HepG2 (cell line): ENCODE measurements at regions not wholly inside any gene's neighbourhood (a gene's known extent, or its start where the extent isn't known, plus 50 kb on each side); places are given as distances from the start of the nearest gene placed in this dataset.

ENCODE experiments used
- ATAC-seq: fragments of 200-7000 bp; cut with Tn5 transposase; 3 replicates; pipeline ENCODE4 v1.9.1; 2020; ENCODE audit warnings: mild to moderate bottlenecking, moderate library complexity
- BruUV-seq: library from RNA; stranded (reverse); fragments of 400-500 nt; replicated peaks from 2 replicates; lab custom pipeline; 2021; lab: Mats Ljungman, UMichigan
- CTCF ChIA-PET: fragments of 300-600 bp; formaldehyde crosslinking; extraction: SDS; loops from one replicate; lab custom pipeline; 2021; ENCODE audit warnings: low total read pairs, inconsistent platforms, low intra/inter-chr PET ratio; lab: Yijun Ruan, JAX
- POLR2A ChIA-PET: fragments of 350-600 bp; sonication (Branson Sonifier 250); formaldehyde crosslinking; loops from one replicate; lab custom pipeline; 2020; ENCODE audit warnings: antibody characterized with exemption, inconsistent platforms; lab: Yijun Ruan, JAX
- DNase-seq: peaks from one replicate; pipeline ENCODE4 v3.0.0-alpha.2; 2015; ENCODE audit warnings: low spot score
- FAIRE-seq: peaks from 3 replicates; lab custom pipeline; 2011; peaks lifted over from hg19 to GRCh38; lab: Jason Lieb, UNC
- H2AFZ ChIP-seq: one replicate; pipeline ENCODE4 v1.6.1; 2011; ENCODE audit warnings: low read length, inconsistent platforms
- H3K27ac ChIP-seq: fragments of 300-600 bp; 3 replicates; pipeline ENCODE4 v1.8.0; 2011; ENCODE audit warnings: mixed run types, mild to moderate bottlenecking, mixed read lengths, low read length, inconsistent platforms; ENCODE audit not compliant: insufficient read depth; ENCODE audit errors: extremely low read length
- H3K27me3 ChIP-seq, 2 experiments: fragments of 200-600 bp in 1 of 2; 2 replicates in 1 of 2; 3 replicates in 1 of 2; pipeline versions ENCODE4 v1.6.0 to v1.8.0; 2011; ENCODE audit warnings: low read length in 2 of 2, mild to moderate bottlenecking in 2 of 2, moderate library complexity in 2 of 2, inconsistent platforms in 1 of 2; ENCODE audit not compliant: insufficient read depth in 2 of 2, control insufficient read depth in 1 of 2
- H3K36me3 ChIP-seq, 2 experiments: fragments of 200-600 bp in 1 of 2; replicated peaks in 1 of 2; 2 replicates in 1 of 2; 3 replicates in 1 of 2; pipeline versions ENCODE4 v1.5.1 to v1.8.0; 2011; ENCODE audit warnings: low read length in 2 of 2, inconsistent platforms in 1 of 2; ENCODE audit not compliant: insufficient read depth in 2 of 2, control insufficient read depth in 1 of 2
- H3K4me1 ChIP-seq: 2 replicates; pipeline ENCODE4 v1.5.1; 2012; ENCODE audit warnings: low read length, inconsistent platforms; ENCODE audit not compliant: insufficient read depth
- H3K4me2 ChIP-seq: 2 replicates; pipeline ENCODE4 v1.6.0; 2011; ENCODE audit warnings: low read depth, low read length, inconsistent platforms
- H3K4me3 ChIP-seq, 3 experiments: fragments of 200-600 bp in 1 of 3; sonication (generic), shearing (Covaris generic) in 1 of 3; replicated peaks in 1 of 3; 2 replicates each; pipeline ENCODE4 v1.5.1; 2011 to 2016; ENCODE audit warnings: low read length in 3 of 3, inconsistent platforms in 2 of 3, low read depth in 2 of 3, mild to moderate bottlenecking in 2 of 3, control low read depth in 1 of 3, mixed read lengths in 1 of 3; ENCODE audit not compliant: insufficient read depth in 1 of 3
- H3K79me2 ChIP-seq: one replicate; pipeline ENCODE4 v1.6.1; 2011; ENCODE audit warnings: low read length, inconsistent platforms; ENCODE audit not compliant: insufficient read depth
- H3K9ac ChIP-seq: 2 replicates; pipeline ENCODE4 v1.6.0; 2011; ENCODE audit warnings: mild to moderate bottlenecking, low read depth, low read length, inconsistent platforms; ENCODE audit not compliant: insufficient read depth
- H3K9me3 ChIP-seq: 2 replicates; pipeline ENCODE4 v1.5.1; 2012; ENCODE audit warnings: mild to moderate bottlenecking, low read length
- H4K20me1 ChIP-seq: 2 replicates; pipeline ENCODE4 v1.6.0; 2011; ENCODE audit warnings: inconsistent platforms, mild to moderate bottlenecking, low read length, moderate library complexity; ENCODE audit not compliant: insufficient read depth
- ADNP ChIP-seq: sonication (generic); formaldehyde crosslinking; IDR thresholded peaks from 2 replicates; pipeline ENCODE4 v1.4.0; 2020; ENCODE audit warnings: missing genetic modification reagents
- BATF2 ChIP-seq: sonication (generic); formaldehyde crosslinking; IDR thresholded peaks from 2 replicates; pipeline ENCODE4 v1.8.0; 2022; ENCODE audit warnings: mild to moderate bottlenecking, missing genetic modification reagents, moderate library complexity
- DNMT3B ChIP-seq: conservative IDR thresholded peaks from 2 replicates; pipeline ENCODE4 v1.6.1; 2016; ENCODE audit warnings: missing biosample characterization, control low read depth
- EZH2 ChIP-seq: conservative IDR thresholded peaks from 2 replicates; pipeline ENCODE4 v1.6.1; 2012; ENCODE audit warnings: mild to moderate bottlenecking, low read depth, low read length, moderate library complexity
- HOXA3 ChIP-seq: sonication (generic); formaldehyde crosslinking; IDR thresholded peaks from 2 replicates; pipeline ENCODE4 v1.5.0; 2020; ENCODE audit warnings: missing genetic modification reagents
- JDP2 ChIP-seq: sonication (generic); formaldehyde crosslinking; IDR thresholded peaks from 2 replicates; pipeline ENCODE4 v1.8.1; 2022; ENCODE audit warnings: missing genetic modification reagents, borderline replicate concordance
- JUND ChIP-seq: sonication (generic); formaldehyde crosslinking; IDR thresholded peaks from 2 replicates; pipeline ENCODE4 v1.8.0; 2022; ENCODE audit warnings: mild to moderate bottlenecking, missing genetic modification reagents
- KLF12 ChIP-seq: sonication (generic); formaldehyde crosslinking; IDR thresholded peaks from 2 replicates; pipeline ENCODE4 v1.4.0; 2020; ENCODE audit warnings: missing genetic modification reagents, borderline replicate concordance
- KMT2B ChIP-seq: IDR thresholded peaks from 2 replicates; pipeline ENCODE4 v1.6.1; 2016; ENCODE audit warnings: missing genetic modification reagents, missing compliant biosample characterization
- MAFG ChIP-seq: sonication (generic); formaldehyde crosslinking; IDR thresholded peaks from 2 replicates; pipeline ENCODE4 v1.5.1; 2020; ENCODE audit warnings: mild to moderate bottlenecking, missing genetic modification reagents
- NONO ChIP-seq, 2 experiments: fragments of 450-650 bp in 1 of 2; sonication (generic) in 1 of 2; formaldehyde crosslinking in 1 of 2; IDR thresholded peaks in 1 of 2; conservative IDR thresholded peaks in 1 of 2; 2 replicates each; pipeline versions ENCODE4 v1.6.1 to v1.8.0; 2017 to 2022; ENCODE audit warnings: mild to moderate bottlenecking in 1 of 2, missing genetic modification reagents in 1 of 2, moderate library complexity in 1 of 2
- PLRG1 ChIP-seq: fragments of 450-650 bp; conservative IDR thresholded peaks from 2 replicates; pipeline ENCODE4 v1.6.1; 2016
- ZFX ChIP-seq: sonication (generic); formaldehyde crosslinking; IDR thresholded peaks from 2 replicates; pipeline ENCODE4 v1.4.0; 2020; ENCODE audit warnings: mild to moderate bottlenecking, low read depth, missing genetic modification reagents, moderate library complexity
- ZIK1 ChIP-seq: sonication (generic); formaldehyde crosslinking; IDR thresholded peaks from 2 replicates; pipeline ENCODE4 v1.5.0; 2020; ENCODE audit warnings: mild to moderate bottlenecking, low read depth, missing genetic modification reagents, borderline replicate concordance
- ZNF83 ChIP-seq: sonication (generic); formaldehyde crosslinking; IDR thresholded peaks from 2 replicates; pipeline ENCODE4 v1.4.0; 2020; ENCODE audit warnings: missing genetic modification reagents, mild to moderate bottlenecking, borderline replicate concordance
- WGBS: methylation state at CpG from one replicate; pipeline ENCODE4 v1.1.6; 2017; ENCODE audit warnings: low lambda C conversion rate; 5-methylcytosine and 5-hydroxymethylcytosine counted together
- in situ Hi-C: cut with HindIII; loops from 2 replicates; pipeline ENCODE4 v1.10.0; 2017; ENCODE audit warnings: low pct_unique_long_range_greater_than_20kb; ENCODE audit not compliant: extremely low pct_ligation_motif_present
- intact Hi-C: fragments of 100-400 bp; cut with micrococcal nuclease; formaldehyde crosslinking; loops from one replicate; pipeline ENCODE4 v1.10.0; 2022; ENCODE audit not compliant: unreplicated experiment
- TF ChIP-seq, protein P1 (sequence below): sonication (generic); formaldehyde crosslinking; conservative IDR thresholded peaks from 2 replicates; pipeline ENCODE4 v1.4.0; 2020; ENCODE audit warnings: mild to moderate bottlenecking, missing genetic modification reagents, moderate library complexity

DNA sequence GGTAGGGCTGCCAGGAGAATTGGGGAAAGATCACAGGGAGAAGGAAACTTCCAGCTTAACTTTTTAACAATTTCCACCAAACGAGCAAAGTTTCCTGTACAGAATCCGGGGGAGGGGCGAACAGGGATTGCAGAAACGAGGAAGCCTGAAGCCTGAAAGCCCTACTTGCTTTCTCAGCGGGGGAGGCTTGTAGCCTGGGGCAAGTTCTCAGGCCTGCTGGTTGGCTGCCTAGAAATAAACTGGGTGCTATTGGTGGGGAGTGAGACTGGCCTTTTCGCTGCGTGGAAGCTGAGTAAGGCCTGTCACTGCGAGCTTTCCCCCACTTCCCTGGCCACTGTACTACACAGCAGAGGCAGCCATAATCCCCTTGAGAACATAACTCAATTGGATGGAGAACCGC is 110.8 kb upstream of the ATP8A1 start:
- ATAC-seq, result no peak
- no peaks in the 10 kb centered on the region for H3K4me1 ChIP-seq
- TF ChIP-seq HOXA3 (CRISPR knock-in tag) (no peak), JUND (CRISPR knock-in tag) (no peak)
- TF ChIP-seq, all 625 proteins: peak for 0
- Histone ChIP-seq H3K27me3 (no peaks in the 10 kb centered on the region), H2AFZ (no peak overlapping the region), H4K20me1 (no peaks in the 10 kb centered on the region), H3K9me3 (no peaks in the 10 kb centered on the region), H3K27ac (no peak overlapping the region), H3K79me2 (no peaks in the 10 kb centered on the region), H3K4me2 (no peak overlapping the region), H3K36me3 (no peaks in the 10 kb centered on the region), H3K4me3 (no peak overlapping the region), H3K9ac (no peak overlapping the region)
- in situ Hi-C loops, result loop anchor here (25.0 kb wide), 1 partner anchor 205 kb away; no protein-coding TSS in a partner anchor
- BruUV-seq, result no TSS peak
- DNase-seq, result no peak
- ChIA-PET POLR2A (no interaction called here), CTCF (no interaction called here)
- intact Hi-C loops, result loop anchor here (1.0 kb wide), 1 partner anchor 199 kb away; no protein-coding TSS in a partner anchor
- 36% methylated on average over 9 of the region's 9 CpGs for WGBS
- FAIRE-seq, result no peak

DNA sequence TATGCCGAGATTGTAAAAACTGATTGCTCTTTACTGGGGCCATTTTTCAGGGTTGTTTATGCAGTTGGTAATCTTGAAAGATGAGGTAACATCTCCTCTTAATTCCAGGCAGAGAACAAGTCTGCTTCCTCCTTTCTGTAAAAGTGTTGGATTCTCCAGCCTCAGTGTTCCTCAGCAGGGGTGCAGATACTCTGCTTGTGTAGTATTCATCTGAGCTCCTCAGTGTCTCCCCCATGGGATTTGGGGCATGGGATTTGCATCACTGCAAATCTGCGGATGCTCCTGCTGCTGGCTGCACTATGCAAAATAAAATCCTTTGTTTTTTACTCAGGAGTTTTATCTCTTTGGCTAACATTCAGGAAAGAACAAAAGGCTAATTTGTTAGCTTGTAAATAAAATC is 104.9 kb upstream of the ATP8A1 start:
- Histone ChIP-seq H3K4me1 (no peaks in the 10 kb centered on the region), H3K79me2 (no peaks in the 10 kb centered on the region), H3K27me3 (no peaks in the 10 kb centered on the region), H3K27ac (no peak overlapping the region), H3K9me3 (no peaks in the 10 kb centered on the region), H2AFZ (no peak overlapping the region), H3K36me3 (no peaks in the 10 kb centered on the region), H3K4me2 (no peak overlapping the region), H3K9ac (no peak overlapping the region), H3K4me3 (no peak overlapping the region), H4K20me1 (no peaks in the 10 kb centered on the region)
- intact Hi-C loops (no loop called here), in situ Hi-C loops (loop anchor here (25.0 kb wide), 1 partner anchor 200 kb away; no protein-coding TSS in a partner anchor)
- DNase-seq (no peak), FAIRE-seq (no peak), ATAC-seq (no peak)
- ChIA-PET CTCF (no interaction called here), POLR2A (no interaction called here)
- BruUV-seq, result no TSS peak
- WGBS, result 7% methylated on average over 2 of the region's 2 CpGs
- no peak for TF ChIP-seq ZIK1
- no peak for TF ChIP-seq MAFG (CRISPR knock-in tag)
- TF ChIP-seq, protein P1, sequence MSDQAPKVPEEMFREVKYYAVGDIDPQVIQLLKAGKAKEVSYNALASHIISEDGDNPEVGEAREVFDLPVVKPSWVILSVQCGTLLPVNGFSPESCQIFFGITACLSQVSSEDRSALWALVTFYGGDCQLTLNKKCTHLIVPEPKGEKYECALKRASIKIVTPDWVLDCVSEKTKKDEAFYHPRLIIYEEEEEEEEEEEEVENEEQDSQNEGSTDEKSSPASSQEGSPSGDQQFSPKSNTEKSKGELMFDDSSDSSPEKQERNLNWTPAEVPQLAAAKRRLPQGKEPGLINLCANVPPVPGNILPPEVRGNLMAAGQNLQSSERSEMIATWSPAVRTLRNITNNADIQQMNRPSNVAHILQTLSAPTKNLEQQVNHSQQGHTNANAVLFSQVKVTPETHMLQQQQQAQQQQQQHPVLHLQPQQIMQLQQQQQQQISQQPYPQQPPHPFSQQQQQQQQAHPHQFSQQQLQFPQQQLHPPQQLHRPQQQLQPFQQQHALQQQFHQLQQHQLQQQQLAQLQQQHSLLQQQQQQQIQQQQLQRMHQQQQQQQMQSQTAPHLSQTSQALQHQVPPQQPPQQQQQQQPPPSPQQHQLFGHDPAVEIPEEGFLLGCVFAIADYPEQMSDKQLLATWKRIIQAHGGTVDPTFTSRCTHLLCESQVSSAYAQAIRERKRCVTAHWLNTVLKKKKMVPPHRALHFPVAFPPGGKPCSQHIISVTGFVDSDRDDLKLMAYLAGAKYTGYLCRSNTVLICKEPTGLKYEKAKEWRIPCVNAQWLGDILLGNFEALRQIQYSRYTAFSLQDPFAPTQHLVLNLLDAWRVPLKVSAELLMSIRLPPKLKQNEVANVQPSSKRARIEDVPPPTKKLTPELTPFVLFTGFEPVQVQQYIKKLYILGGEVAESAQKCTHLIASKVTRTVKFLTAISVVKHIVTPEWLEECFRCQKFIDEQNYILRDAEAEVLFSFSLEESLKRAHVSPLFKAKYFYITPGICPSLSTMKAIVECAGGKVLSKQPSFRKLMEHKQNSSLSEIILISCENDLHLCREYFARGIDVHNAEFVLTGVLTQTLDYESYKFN, result no peak
- no peak for TF ChIP-seq BATF2 (CRISPR knock-in tag)
- no peak for TF ChIP-seq DNMT3B (CRISPR knock-in tag)
- no peak for TF ChIP-seq JDP2 (CRISPR knock-in tag)
- no peak for TF ChIP-seq ADNP (CRISPR knock-in tag)
- no peak for TF ChIP-seq EZH2
- no peak for TF ChIP-seq ZFX (CRISPR knock-in tag)
- no peak for TF ChIP-seq PLRG1
- TF ChIP-seq ZNF83 (CRISPR knock-in tag), result no peak
- TF ChIP-seq NONO (IDR thresholded peaks at IDR 0.05), result no peak
- no peak for TF ChIP-seq NONO (CRISPR knock-in tag; conservative IDR thresholded peaks at IDR 0.05)
- no peak for TF ChIP-seq KLF12
- no peak for TF ChIP-seq KMT2B (CRISPR knock-in tag)
